ENCODE measurements at regions not wholly inside any gene's neighbourhood (a gene's known extent, or its start where the extent isn't known, plus 50 kb on each side); places are given as distances from the start of the nearest gene placed in this dataset.

DNA sequence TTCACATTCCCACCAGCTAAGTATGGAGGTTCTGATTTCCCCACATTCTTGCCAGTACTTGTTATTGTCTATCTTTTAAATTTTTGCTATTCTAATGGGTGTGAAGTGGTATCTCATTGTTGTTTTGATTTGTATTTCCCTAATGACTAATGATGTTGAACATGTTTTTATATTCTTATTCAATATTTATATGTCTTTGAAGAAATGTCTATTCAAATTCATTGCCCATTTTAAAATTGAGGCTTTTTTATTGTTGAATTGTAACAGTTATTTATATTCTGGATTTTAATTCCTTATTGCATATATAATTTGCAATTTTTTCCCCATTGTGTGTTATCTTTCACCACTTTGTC, 255.3 kb downstream of the EDEM1 start:
- TF ChIP-seq HOXB13 (CRISPR knock-in tag; IDR thresholded peaks at IDR 0.05; ENCODE audit: low read depth) = no peak
- no peak for TF ChIP-seq EP300 (IDR thresholded peaks at IDR 0.05)
- TF ChIP-seq BCL3 (IDR thresholded peaks at IDR 0.05) = no peak
- no peak for TF ChIP-seq KDM1A (IDR thresholded peaks at IDR 0.05; ENCODE audit: low read depth)
- no peak for TF ChIP-seq EHF (CRISPR knock-in tag; IDR thresholded peaks at IDR 0.05)
- TF ChIP-seq, protein P1, sequence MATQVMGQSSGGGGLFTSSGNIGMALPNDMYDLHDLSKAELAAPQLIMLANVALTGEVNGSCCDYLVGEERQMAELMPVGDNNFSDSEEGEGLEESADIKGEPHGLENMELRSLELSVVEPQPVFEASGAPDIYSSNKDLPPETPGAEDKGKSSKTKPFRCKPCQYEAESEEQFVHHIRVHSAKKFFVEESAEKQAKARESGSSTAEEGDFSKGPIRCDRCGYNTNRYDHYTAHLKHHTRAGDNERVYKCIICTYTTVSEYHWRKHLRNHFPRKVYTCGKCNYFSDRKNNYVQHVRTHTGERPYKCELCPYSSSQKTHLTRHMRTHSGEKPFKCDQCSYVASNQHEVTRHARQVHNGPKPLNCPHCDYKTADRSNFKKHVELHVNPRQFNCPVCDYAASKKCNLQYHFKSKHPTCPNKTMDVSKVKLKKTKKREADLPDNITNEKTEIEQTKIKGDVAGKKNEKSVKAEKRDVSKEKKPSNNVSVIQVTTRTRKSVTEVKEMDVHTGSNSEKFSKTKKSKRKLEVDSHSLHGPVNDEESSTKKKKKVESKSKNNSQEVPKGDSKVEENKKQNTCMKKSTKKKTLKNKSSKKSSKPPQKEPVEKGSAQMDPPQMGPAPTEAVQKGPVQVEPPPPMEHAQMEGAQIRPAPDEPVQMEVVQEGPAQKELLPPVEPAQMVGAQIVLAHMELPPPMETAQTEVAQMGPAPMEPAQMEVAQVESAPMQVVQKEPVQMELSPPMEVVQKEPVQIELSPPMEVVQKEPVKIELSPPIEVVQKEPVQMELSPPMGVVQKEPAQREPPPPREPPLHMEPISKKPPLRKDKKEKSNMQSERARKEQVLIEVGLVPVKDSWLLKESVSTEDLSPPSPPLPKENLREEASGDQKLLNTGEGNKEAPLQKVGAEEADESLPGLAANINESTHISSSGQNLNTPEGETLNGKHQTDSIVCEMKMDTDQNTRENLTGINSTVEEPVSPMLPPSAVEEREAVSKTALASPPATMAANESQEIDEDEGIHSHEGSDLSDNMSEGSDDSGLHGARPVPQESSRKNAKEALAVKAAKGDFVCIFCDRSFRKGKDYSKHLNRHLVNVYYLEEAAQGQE (IDR thresholded peaks at IDR 0.05) = no peak
- TF ChIP-seq ZNF302 (CRISPR knock-in tag; IDR thresholded peaks at IDR 0.05) = no peak
- TF ChIP-seq EHMT2 (IDR thresholded peaks at IDR 0.05; ENCODE audit: low read depth) = no peak
- no peak for TF ChIP-seq ESRRA (IDR thresholded peaks at IDR 0.05; ENCODE audit: borderline replicate concordance, low read length)
- TF ChIP-seq MYC (IDR thresholded peaks at IDR 0.05; ENCODE audit: borderline replicate concordance, low read length) = no peak
- no peak for TF ChIP-seq FOXS1 (CRISPR knock-in tag; IDR thresholded peaks at IDR 0.05)
- no peak for TF ChIP-seq TP53 (CRISPR knock-in tag; IDR thresholded peaks at IDR 0.05)
- no peak for TF ChIP-seq ZFP36 (IDR thresholded peaks at IDR 0.05; ENCODE audit: borderline replicate concordance, partially characterized antibody)
- no peak for TF ChIP-seq FOSL2 (IDR thresholded peaks at IDR 0.05)
- no peak for TF ChIP-seq FOSL2 (CRISPR knock-in tag; IDR thresholded peaks at IDR 0.05)
- no peak for TF ChIP-seq CBX8 (IDR thresholded peaks at IDR 0.05)
- TF ChIP-seq ZSCAN20 (CRISPR knock-in tag; IDR thresholded peaks at IDR 0.05) = no peak
- no peak for TF ChIP-seq SMC3 (IDR thresholded peaks at IDR 0.05)
- TF ChIP-seq CBX2 (IDR thresholded peaks at IDR 0.05; ENCODE audit: borderline replicate concordance, low read depth) = no peak
- no peak for TF ChIP-seq FOSB (CRISPR knock-in tag; IDR thresholded peaks at IDR 0.05)
- TF ChIP-seq CEBPB (IDR thresholded peaks at IDR 0.05) = no peak
- no peak for DNase-seq (ENCODE audit: low read depth in 1 of 2, low spot score in 1 of 2)
- no peak for FAIRE-seq
- ChIA-PET POLR2A (no interaction called here), CTCF (no interaction called here)
- Histone ChIP-seq H3K4me3 (no peak overlapping the region), H3K27ac (no peak overlapping the region), H3K4me1 (no peaks in the 10 kb centered on the region), H3K4me2 (no peak overlapping the region), H3K9me3 (no peaks in the 10 kb centered on the region; the same call in 2 of the 3 replicates)
- ATAC-seq = no peak

- no peak for DNase-seq (ENCODE audit: low read depth in 1 of 2, low spot score in 1 of 2)
- no peak overlapping the region for H3K4me2 ChIP-seq
- peak; percentile 13 for FAIRE-seq
- WGBS (ENCODE audit: missing lambda C conversion rate) = 16% methylated on average over 2 of the region's 2 CpGs
- no peak overlapping the region for H3K4me3 ChIP-seq
- ATAC-seq = no peak
- H3K9me3 ChIP-seq = no peaks in the 10 kb centered on the region; the same call in 1 of the 3 replicates
- TF ChIP-seq RAD21 (conservative IDR thresholded peaks at IDR 0.05 in 1 of 2, IDR thresholded peaks at IDR 0.05 in 1 of 2) (no peak), PHF8 (IDR thresholded peaks at IDR 0.05; ENCODE audit: borderline replicate concordance, low read depth) (no peak), ESRRA (IDR thresholded peaks at IDR 0.05; ENCODE audit: borderline replicate concordance, low read length) (no peak), FOSL2 (IDR thresholded peaks at IDR 0.05) (no peak), FOSL2 (CRISPR knock-in tag; IDR thresholded peaks at IDR 0.05) (no peak), MAZ (IDR thresholded peaks at IDR 0.05; ENCODE audit: borderline replicate concordance, low read depth, low read length) (no peak), ZSCAN20 (CRISPR knock-in tag; IDR thresholded peaks at IDR 0.05) (no peak), CHD2 (IDR thresholded peaks at IDR 0.05; ENCODE audit: low read length, partially characterized antibody) (no peak), TP53 (CRISPR knock-in tag; IDR thresholded peaks at IDR 0.05) (no peak), ZFP36 (IDR thresholded peaks at IDR 0.05; ENCODE audit: borderline replicate concordance, partially characterized antibody) (no peak), HMGXB4 (CRISPR knock-in tag; IDR thresholded peaks at IDR 0.05; ENCODE audit: borderline replicate concordance) (no peak)
- H3K27ac ChIP-seq = no peak overlapping the region
- no peaks in the 10 kb centered on the region for H3K4me1 ChIP-seq
- ChIA-PET CTCF (no interaction called here), POLR2A (no interaction called here)
Observed at GRCh38 chr3:5444253-5444652, 256.7 kb downstream of the EDEM1 start.

Measured in A549 (cell line).